Neural cell (in vitro differentiated cells): ENCODE measurements at regions not wholly inside any gene's neighbourhood (a gene's known extent, or its start where the extent isn't known, plus 50 kb on each side); places are given as distances from the start of the nearest gene placed in this dataset.

ENCODE experiments used
- H2AFZ ChIP-seq: fragments of 200-600, 300-800 bp; sonication (generic), shearing (Covaris generic); 2 replicates; pipeline ENCODE4 v1.6.0; 2014; ENCODE audit warnings: low read depth, mild to moderate bottlenecking, antibody characterized with exemption, low read length, moderate library complexity
- H3F3A ChIP-seq: fragments of 200-600 bp; shearing (Covaris generic); 2 replicates; pipeline ENCODE4 v1.6.1; 2016; ENCODE audit warnings: mild to moderate bottlenecking, moderate library complexity, mixed read lengths, antibody characterized with exemption, low read length; ENCODE audit not compliant: insufficient read depth, poor library complexity, severe bottlenecking
- H3K27ac ChIP-seq: fragments of 200-600, 300-800 bp; sonication (generic), shearing (Covaris generic); 2 replicates; pipeline ENCODE4 v1.5.1; 2014; ENCODE audit warnings: mild to moderate bottlenecking, low read length, moderate library complexity
- H3K27me3 ChIP-seq: fragments of 300-800, 200-600 bp; sonication (generic), shearing (Covaris generic); 2 replicates; pipeline ENCODE4 v1.6.0; 2014; ENCODE audit warnings: mild to moderate bottlenecking, low read depth, low read length, moderate library complexity; ENCODE audit not compliant: insufficient read depth
- H3K36me3 ChIP-seq: fragments of 300-800, 200-600 bp; sonication (generic), shearing (Covaris generic); 2 replicates; pipeline ENCODE4 v1.5.1; 2014; ENCODE audit warnings: mild to moderate bottlenecking, antibody characterized with exemption, low read length, moderate library complexity; ENCODE audit not compliant: insufficient read depth
- H3K4me2 ChIP-seq: fragments of 300-800, 200-600 bp; sonication (generic), shearing (Covaris generic); 2 replicates; pipeline ENCODE4 v1.6.0; 2014; ENCODE audit warnings: mild to moderate bottlenecking, low read length
- H3K4me3 ChIP-seq: fragments of 300-800, 200-600 bp; sonication (generic), shearing (Covaris generic); 2 replicates; pipeline ENCODE4 v1.5.1; 2014; ENCODE audit warnings: mild to moderate bottlenecking, low read length, moderate library complexity
- H3K79me2 ChIP-seq: fragments of 200-600 bp; shearing (Covaris generic); replicated peaks from 2 replicates; pipeline ENCODE4 v1.6.0; 2014; ENCODE audit warnings: mild to moderate bottlenecking, low read length, moderate library complexity; ENCODE audit not compliant: insufficient read depth
- H3K9ac ChIP-seq: fragments of 300-800, 200-600 bp; sonication (generic), shearing (Covaris generic); 2 replicates; pipeline ENCODE4 v1.6.1; 2016; ENCODE audit warnings: mild to moderate bottlenecking, low read length, mixed read lengths
- H3K9me2 ChIP-seq: fragments of 200-600 bp; shearing (Covaris generic); 2 replicates; pipeline ENCODE4 v1.6.1; 2016; ENCODE audit warnings: mild to moderate bottlenecking, low read length, mixed read lengths; ENCODE audit not compliant: insufficient read depth
- H3K9me3 ChIP-seq: fragments of 200-600, 300-800 bp; sonication (generic), shearing (Covaris generic); 2 replicates; pipeline ENCODE4 v1.6.1; 2016; ENCODE audit warnings: mild to moderate bottlenecking, mixed run types, low read length, moderate library complexity, mixed read lengths
- H4K20me1 ChIP-seq: fragments of 200-600 bp; shearing (Covaris generic); 2 replicates; pipeline ENCODE4 v1.6.1; 2016; ENCODE audit warnings: mild to moderate bottlenecking, mixed run types; ENCODE audit not compliant: insufficient read depth
- EP300 ChIP-seq: fragments of 450-650 bp; conservative IDR thresholded peaks from 2 replicates; pipeline ENCODE4 v1.6.1; 2014; ENCODE audit warnings: antibody characterized with exemption, mild to moderate bottlenecking, moderate library complexity; ENCODE audit not compliant: poor library complexity, severe bottlenecking
- EZH2 ChIP-seq: fragments of 200-600, 300-800 bp; shearing (Covaris generic), sonication (generic); IDR thresholded peaks from 2 replicates; pipeline ENCODE4 v1.6.1; 2014; ENCODE audit warnings: antibody characterized with exemption, low read length, borderline replicate concordance, mild to moderate bottlenecking; ENCODE audit not compliant: insufficient read depth, poor library complexity, severe bottlenecking
- POLR2AphosphoS5 ChIP-seq: IDR thresholded peaks from 2 replicates; pipeline ENCODE4 v1.6.1; 2012
- RAD21 ChIP-seq: fragments of 450-650 bp; conservative IDR thresholded peaks from 2 replicates; pipeline ENCODE4 v1.6.1; 2014; ENCODE audit warnings: antibody characterized with exemption, mild to moderate bottlenecking, moderate library complexity
- SMC3 ChIP-seq: fragments of 450-650 bp; conservative IDR thresholded peaks from 2 replicates; pipeline ENCODE4 v1.6.1; 2014; ENCODE audit warnings: antibody characterized with exemption, mild to moderate bottlenecking, moderate library complexity; ENCODE audit not compliant: poor library complexity
- TAF1 ChIP-seq: IDR thresholded peaks from 2 replicates; pipeline ENCODE4 v1.6.1; 2012; ENCODE audit warnings: low read depth
- TF ChIP-seq, protein P1 (sequence below): fragments of 450-650 bp; IDR thresholded peaks from 2 replicates; pipeline ENCODE4 v1.5.1; 2014; ENCODE audit warnings: antibody characterized with exemption, mild to moderate bottlenecking, moderate library complexity; ENCODE audit not compliant: poor library complexity, severe bottlenecking
- TF ChIP-seq, protein P2 (sequence below): IDR thresholded peaks from 2 replicates; pipeline ENCODE4 v1.6.1; 2012; ENCODE audit warnings: borderline replicate concordance

DNA sequence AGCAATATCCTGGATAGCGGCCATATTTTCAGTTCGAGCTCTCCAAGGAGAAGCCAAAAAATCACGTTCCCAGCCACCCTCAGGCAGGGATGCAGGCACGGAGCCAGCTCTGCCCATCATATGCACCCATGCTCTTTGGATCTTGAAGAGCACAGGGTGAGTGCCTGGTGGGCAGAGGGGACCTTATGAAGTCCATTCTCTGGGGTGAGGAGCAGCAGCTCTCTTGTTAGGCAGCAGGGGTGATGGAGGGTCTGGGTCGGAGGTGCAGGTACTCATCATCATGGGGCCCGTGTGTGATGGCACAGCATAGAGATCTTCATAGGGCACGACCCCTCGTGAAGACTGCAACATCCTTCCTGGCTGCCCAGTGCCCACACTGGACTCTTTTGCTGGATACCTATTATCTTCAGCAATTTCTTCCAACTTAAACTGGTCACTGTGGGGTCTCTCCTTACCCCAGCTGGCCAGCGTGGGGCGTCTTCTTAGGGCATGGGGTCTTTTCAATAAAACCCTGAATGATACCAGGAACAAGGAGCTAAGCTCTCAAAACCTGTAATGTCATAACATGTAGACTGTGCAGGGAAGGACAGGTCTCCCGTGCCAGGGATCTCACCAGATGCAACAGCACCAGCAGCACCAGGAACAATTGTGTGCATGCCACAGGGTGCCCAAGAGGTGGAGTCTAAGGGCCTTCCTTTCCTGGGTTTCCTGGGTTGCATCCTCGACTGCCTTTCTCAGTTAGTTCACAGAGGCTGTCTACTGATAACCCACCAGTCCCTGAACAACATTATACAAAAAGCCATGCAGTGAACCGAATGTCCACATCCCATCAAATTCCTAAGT, 165.0 kb downstream of the TENT4A start:
- Histone ChIP-seq H3K36me3 (no peaks in the 10 kb centered on the region), H4K20me1 (no peaks in the 10 kb centered on the region), H2AFZ (no peak overlapping the region), H3K79me2 (no peaks in the 10 kb centered on the region), H3K4me3 (no peak overlapping the region), H3F3A (no peaks in the 10 kb centered on the region), H3K9me2 (no peaks in the 10 kb centered on the region), H3K27ac (no peak overlapping the region), H3K9ac (no peak overlapping the region), H3K9me3 (no peaks in the 10 kb centered on the region), H3K4me2 (no peak overlapping the region), H3K27me3 (no peaks in the 10 kb centered on the region)
- TF ChIP-seq EZH2, result no peak
- TF ChIP-seq TAF1, result no peak
- no peak for TF ChIP-seq POLR2AphosphoS5
- TF ChIP-seq, protein P1, sequence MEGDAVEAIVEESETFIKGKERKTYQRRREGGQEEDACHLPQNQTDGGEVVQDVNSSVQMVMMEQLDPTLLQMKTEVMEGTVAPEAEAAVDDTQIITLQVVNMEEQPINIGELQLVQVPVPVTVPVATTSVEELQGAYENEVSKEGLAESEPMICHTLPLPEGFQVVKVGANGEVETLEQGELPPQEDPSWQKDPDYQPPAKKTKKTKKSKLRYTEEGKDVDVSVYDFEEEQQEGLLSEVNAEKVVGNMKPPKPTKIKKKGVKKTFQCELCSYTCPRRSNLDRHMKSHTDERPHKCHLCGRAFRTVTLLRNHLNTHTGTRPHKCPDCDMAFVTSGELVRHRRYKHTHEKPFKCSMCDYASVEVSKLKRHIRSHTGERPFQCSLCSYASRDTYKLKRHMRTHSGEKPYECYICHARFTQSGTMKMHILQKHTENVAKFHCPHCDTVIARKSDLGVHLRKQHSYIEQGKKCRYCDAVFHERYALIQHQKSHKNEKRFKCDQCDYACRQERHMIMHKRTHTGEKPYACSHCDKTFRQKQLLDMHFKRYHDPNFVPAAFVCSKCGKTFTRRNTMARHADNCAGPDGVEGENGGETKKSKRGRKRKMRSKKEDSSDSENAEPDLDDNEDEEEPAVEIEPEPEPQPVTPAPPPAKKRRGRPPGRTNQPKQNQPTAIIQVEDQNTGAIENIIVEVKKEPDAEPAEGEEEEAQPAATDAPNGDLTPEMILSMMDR, result no peak
- TF ChIP-seq, protein P2, sequence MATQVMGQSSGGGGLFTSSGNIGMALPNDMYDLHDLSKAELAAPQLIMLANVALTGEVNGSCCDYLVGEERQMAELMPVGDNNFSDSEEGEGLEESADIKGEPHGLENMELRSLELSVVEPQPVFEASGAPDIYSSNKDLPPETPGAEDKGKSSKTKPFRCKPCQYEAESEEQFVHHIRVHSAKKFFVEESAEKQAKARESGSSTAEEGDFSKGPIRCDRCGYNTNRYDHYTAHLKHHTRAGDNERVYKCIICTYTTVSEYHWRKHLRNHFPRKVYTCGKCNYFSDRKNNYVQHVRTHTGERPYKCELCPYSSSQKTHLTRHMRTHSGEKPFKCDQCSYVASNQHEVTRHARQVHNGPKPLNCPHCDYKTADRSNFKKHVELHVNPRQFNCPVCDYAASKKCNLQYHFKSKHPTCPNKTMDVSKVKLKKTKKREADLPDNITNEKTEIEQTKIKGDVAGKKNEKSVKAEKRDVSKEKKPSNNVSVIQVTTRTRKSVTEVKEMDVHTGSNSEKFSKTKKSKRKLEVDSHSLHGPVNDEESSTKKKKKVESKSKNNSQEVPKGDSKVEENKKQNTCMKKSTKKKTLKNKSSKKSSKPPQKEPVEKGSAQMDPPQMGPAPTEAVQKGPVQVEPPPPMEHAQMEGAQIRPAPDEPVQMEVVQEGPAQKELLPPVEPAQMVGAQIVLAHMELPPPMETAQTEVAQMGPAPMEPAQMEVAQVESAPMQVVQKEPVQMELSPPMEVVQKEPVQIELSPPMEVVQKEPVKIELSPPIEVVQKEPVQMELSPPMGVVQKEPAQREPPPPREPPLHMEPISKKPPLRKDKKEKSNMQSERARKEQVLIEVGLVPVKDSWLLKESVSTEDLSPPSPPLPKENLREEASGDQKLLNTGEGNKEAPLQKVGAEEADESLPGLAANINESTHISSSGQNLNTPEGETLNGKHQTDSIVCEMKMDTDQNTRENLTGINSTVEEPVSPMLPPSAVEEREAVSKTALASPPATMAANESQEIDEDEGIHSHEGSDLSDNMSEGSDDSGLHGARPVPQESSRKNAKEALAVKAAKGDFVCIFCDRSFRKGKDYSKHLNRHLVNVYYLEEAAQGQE, result no peak
- no peak for TF ChIP-seq EP300
- no peak for TF ChIP-seq SMC3

DNA sequence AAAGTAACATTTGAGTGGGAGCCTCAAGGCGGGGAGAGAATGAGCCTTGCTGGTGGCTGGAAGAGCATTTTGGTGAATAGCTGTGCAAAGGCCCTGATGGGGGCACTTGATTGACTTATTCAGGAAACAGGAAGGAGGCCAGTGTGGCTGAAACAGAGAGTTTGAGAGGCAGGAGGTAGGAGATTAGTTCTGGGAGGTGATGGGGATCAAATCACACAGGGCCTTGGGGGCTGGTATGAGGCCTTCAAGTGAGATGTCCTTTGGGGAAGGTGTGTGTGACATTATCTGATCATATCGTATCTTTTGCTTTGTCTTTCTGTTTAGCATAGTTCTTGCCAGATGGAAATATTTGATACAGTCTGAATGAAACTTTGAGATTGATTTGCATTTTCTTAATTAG, 172.3 kb downstream of the TENT4A start:
- Histone ChIP-seq H3F3A (no peaks in the 10 kb centered on the region), H4K20me1 (no peaks in the 10 kb centered on the region), H3K27ac (no peak overlapping the region), H3K79me2 (no peaks in the 10 kb centered on the region), H3K4me3 (no peak overlapping the region), H3K4me2 (no peak overlapping the region), H3K9me3 (peaks cover 12% of the 10 kb centered on the region), H3K27me3 (no peaks in the 10 kb centered on the region), H3K36me3 (no peaks in the 10 kb centered on the region), H3K9me2 (no peaks in the 10 kb centered on the region), H2AFZ (no peak overlapping the region), H3K9ac (no peak overlapping the region)
- TF ChIP-seq RAD21, result no peak
- TF ChIP-seq, protein P2, result no peak
- TF ChIP-seq EZH2, result no peak
